CD14-positive monocyte (primary cell): ENCODE measurements at regions not wholly inside any gene's neighbourhood (a gene's known extent, or its start where the extent isn't known, plus 50 kb on each side); places are given as distances from the start of the nearest gene placed in this dataset.

Experiments used
- DNase-seq, 3 donors: peaks; one replicate each; pipeline ENCODE4 v3.0.0-alpha.2; 2011 to 2022
- H2AFZ ChIP-seq: 2 replicates; pipeline ENCODE4 v1.6.0; 2012; ENCODE audit warnings: mild to moderate bottlenecking, low read depth, low read length, inconsistent platforms; ENCODE audit not compliant: insufficient read depth, poor library complexity, severe bottlenecking
- H3K27ac ChIP-seq, 2 donors: 1 replicate in 1 of 2; 2 replicates in 1 of 2; pipeline ENCODE4 v1.5.1; 2012 to 2013; ENCODE audit warnings: low read length in 2 of 2, control low read depth in 1 of 2, inconsistent platforms in 1 of 2, low read depth in 1 of 2, mild to moderate bottlenecking in 1 of 2
- H3K27me3 ChIP-seq, 2 donors: one replicate each; pipeline versions ENCODE4 v1.6.0 to v1.6.1; 2011 to 2013; ENCODE audit warnings: low read length in 2 of 2; ENCODE audit not compliant: control insufficient read depth in 2 of 2, insufficient read depth in 2 of 2
- H3K36me3 ChIP-seq, 2 donors: replicated peaks in 1 of 2; 1 replicate in 1 of 2; 2 replicates in 1 of 2; pipeline versions ENCODE4 v1.5.1 to v1.6.1; 2012 to 2013; ENCODE audit warnings: low read length in 2 of 2, control low read depth in 1 of 2, inconsistent platforms in 1 of 2, mild to moderate bottlenecking in 1 of 2; ENCODE audit not compliant: insufficient read depth in 2 of 2, control insufficient read depth in 1 of 2
- H3K4me1 ChIP-seq, 2 donors: 1 replicate in 1 of 2; 2 replicates in 1 of 2; pipeline versions ENCODE4 v1.5.1 to v1.6.1; 2012 to 2013; ENCODE audit warnings: low read length in 2 of 2, control low read depth in 1 of 2, inconsistent platforms in 1 of 2, mild to moderate bottlenecking in 1 of 2, moderate library complexity in 1 of 2; ENCODE audit not compliant: insufficient read depth in 2 of 2, control insufficient read depth in 1 of 2
- H3K4me2 ChIP-seq: replicated peaks from 2 replicates; pipeline ENCODE3; 2012; ENCODE audit warnings: low read length, moderate library complexity, mild to moderate bottlenecking; ENCODE audit not compliant: poor library complexity, severe bottlenecking; ENCODE audit errors: extremely low read depth
- H3K4me3 ChIP-seq, 3 experiments: fragments of 200-600 bp in 1 of 3; sonication (generic) in 1 of 3; replicated peaks in 1 of 3; 1 replicate in 2 of 3; 2 replicates in 1 of 3; pipeline ENCODE4 v1.5.1; 2011 to 2013; ENCODE audit warnings: low read length in 3 of 3, mild to moderate bottlenecking in 3 of 3, control low read depth in 2 of 3, low read depth in 2 of 3, inconsistent platforms in 1 of 3, moderate library complexity in 1 of 3
- H3K79me2 ChIP-seq: 2 replicates; pipeline ENCODE4 v1.6.0; 2012; ENCODE audit warnings: mild to moderate bottlenecking, control low read depth, inconsistent platforms, low read length, moderate library complexity; ENCODE audit not compliant: insufficient read depth
- H3K9ac ChIP-seq: 2 replicates; pipeline ENCODE4 v1.6.0; 2017; ENCODE audit warnings: low read length, mild to moderate bottlenecking; ENCODE audit not compliant: insufficient read depth, poor library complexity, severe bottlenecking
- H3K9me3 ChIP-seq, 2 donors: replicated peaks in 1 of 2; 1 replicate in 1 of 2; 2 replicates in 1 of 2; pipeline versions ENCODE4 v1.5.1 to v1.6.1; 2012 to 2013; ENCODE audit warnings: low read length in 2 of 2, control low read depth in 1 of 2; ENCODE audit not compliant: control insufficient read depth in 1 of 2, insufficient read depth in 1 of 2
- H4K20me1 ChIP-seq: 2 replicates; pipeline ENCODE4 v1.6.0; 2012; ENCODE audit warnings: mild to moderate bottlenecking, low read length, control low read depth, moderate library complexity; ENCODE audit not compliant: insufficient read depth
- H3K27ac Mint-ChIP-seq, 7 donors: one replicate each; pipeline ENCODE4 v1.8.0; 2020; ENCODE audit warnings: mild to moderate bottlenecking in 7 of 7, mixed read lengths in 7 of 7, moderate library complexity in 6 of 7, inconsistent platforms in 2 of 7
- H3K27me3 Mint-ChIP-seq, 3 donors: one replicate each; pipeline ENCODE4 v1.8.0; 2021 to 2022; ENCODE audit warnings: low read depth in 3 of 3, mild to moderate bottlenecking in 3 of 3, mixed read lengths in 3 of 3, moderate library complexity in 3 of 3, inconsistent platforms in 1 of 3
- H3K36me3 Mint-ChIP-seq, 2 donors: one replicate each; pipeline ENCODE4 v1.8.0; 2020; ENCODE audit warnings: mixed read lengths in 2 of 2, inconsistent platforms in 1 of 2, mild to moderate bottlenecking in 1 of 2
- H3K4me1 Mint-ChIP-seq: one replicate; pipeline ENCODE4 v1.8.0; 2020; ENCODE audit warnings: mild to moderate bottlenecking, mixed read lengths
- H3K4me3 Mint-ChIP-seq, 2 donors: one replicate each; pipeline ENCODE4 v1.8.0; 2020; ENCODE audit warnings: mild to moderate bottlenecking in 2 of 2, mixed read lengths in 2 of 2, moderate library complexity in 1 of 2
- H3K9me3 Mint-ChIP-seq, 7 donors: one replicate each; pipeline ENCODE4 v1.8.0; 2020 to 2022; ENCODE audit warnings: mixed read lengths in 7 of 7, mild to moderate bottlenecking in 6 of 7, moderate library complexity in 6 of 7, inconsistent platforms in 2 of 7
- CTCF ChIP-seq: fragments of 200-600 bp; IDR thresholded peaks from one replicate; pipeline ENCODE4 v1.8.0; 2022; ENCODE audit warnings: antibody characterized with exemption, mild to moderate bottlenecking
- WGBS: methylation state at CpG from one replicate; pipeline ENCODE4 v1.1.5; 2013; ENCODE audit warnings: missing lambda C conversion rate; ENCODE audit not compliant: insufficient coverage; 5-methylcytosine and 5-hydroxymethylcytosine counted together
- intact Hi-C, 2 donors: fragments of 100-400 bp; cut with micrococcal nuclease; formaldehyde crosslinking; loops; one replicate each; pipeline versions ENCODE4 v1.15.0 to v1.15.1; 2023

GRCh38 chr1:93738926-93739325, 57.3 kb upstream of the BCAR3 start:
- intact Hi-C loops: no loop called here
- H3K4me3 Mint-ChIP-seq: no peak overlapping the region
- no peaks in the 10 kb centered on the region for H3K9me3 Mint-ChIP-seq
- no peak overlapping the region for H3K9ac ChIP-seq
- H3K27ac Mint-ChIP-seq: no peak overlapping the region
- no peaks in the 10 kb centered on the region for H3K36me3 Mint-ChIP-seq
- no peak for TF ChIP-seq CTCF
- H3K27ac ChIP-seq: no peak overlapping the region
- WGBS: 100% methylated on average over 3 of the region's 5 CpGs
- H3K4me2 ChIP-seq: no peak overlapping the region
- H3K79me2 ChIP-seq: no peaks in the 10 kb centered on the region
- H3K27me3 ChIP-seq: no peaks in the 10 kb centered on the region
- DNase-seq: no peak
- H4K20me1 ChIP-seq: no peaks in the 10 kb centered on the region
- no peaks in the 10 kb centered on the region for H3K36me3 ChIP-seq
- H3K27me3 Mint-ChIP-seq: peaks cover 0 to 4% (median 2%) of the 10 kb centered on the region in 3 donors
- H3K4me1 Mint-ChIP-seq: no peaks in the 10 kb centered on the region
- H3K4me1 ChIP-seq: no peaks in the 10 kb centered on the region
- no peaks in the 10 kb centered on the region for H3K9me3 ChIP-seq
- H2AFZ ChIP-seq: no peak overlapping the region
- no peak overlapping the region for H3K4me3 ChIP-seq

GRCh38 chr1:93738075-93738622, 56.5 kb upstream of the BCAR3 start:
- no peaks in the 10 kb centered on the region for H3K4me1 ChIP-seq
- H4K20me1 ChIP-seq: no peaks in the 10 kb centered on the region
- Mint-ChIP-seq H3K27me3 (peaks cover 0 to 4% (median 2%) of the 10 kb centered on the region in 3 donors), H3K9me3 (no peaks in the 10 kb centered on the region), H3K27ac (no peak overlapping the region), H3K4me3 (no peak overlapping the region), H3K36me3 (no peaks in the 10 kb centered on the region), H3K4me1 (no peaks in the 10 kb centered on the region)
- no peak for TF ChIP-seq CTCF
- no peaks in the 10 kb centered on the region for H3K36me3 ChIP-seq
- no peaks in the 10 kb centered on the region for H3K9me3 ChIP-seq
- H2AFZ ChIP-seq: no peak overlapping the region
- no peak overlapping the region for H3K4me2 ChIP-seq
- intact Hi-C loops: no loop called here
- WGBS: 96% methylated on average over 7 of the region's 7 CpGs
- H3K79me2 ChIP-seq: no peaks in the 10 kb centered on the region
- H3K9ac ChIP-seq: no peak overlapping the region
- no peak overlapping the region for H3K4me3 ChIP-seq
- H3K27me3 ChIP-seq: no peaks in the 10 kb centered on the region
- H3K27ac ChIP-seq: no peak overlapping the region
- no peak for DNase-seq
